ENCODE measurements at regions not wholly inside any gene's neighbourhood (a gene's known extent, or its start where the extent isn't known, plus 50 kb on each side); places are given as distances from the start of the nearest gene placed in this dataset.

DNA sequence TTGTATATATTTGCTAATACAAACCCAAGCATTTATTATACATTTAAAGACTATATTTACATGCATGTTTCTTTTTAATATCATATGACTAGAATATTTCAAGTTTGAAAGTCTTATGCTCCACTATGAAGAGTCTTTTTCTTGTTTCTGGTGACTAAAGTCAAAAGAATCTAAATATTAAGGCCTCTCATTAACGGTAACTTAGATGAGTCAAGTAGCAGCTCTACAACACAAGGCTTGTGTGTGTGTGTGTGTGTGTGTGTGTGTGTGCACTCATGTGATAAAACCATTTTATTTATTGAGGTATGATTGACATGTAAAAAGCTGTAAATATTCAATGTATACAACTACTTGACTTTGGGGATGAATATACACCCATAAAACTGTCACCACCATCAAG is 275.6 kb downstream of the TFAP2B start:
- TF ChIP-seq, protein P1, sequence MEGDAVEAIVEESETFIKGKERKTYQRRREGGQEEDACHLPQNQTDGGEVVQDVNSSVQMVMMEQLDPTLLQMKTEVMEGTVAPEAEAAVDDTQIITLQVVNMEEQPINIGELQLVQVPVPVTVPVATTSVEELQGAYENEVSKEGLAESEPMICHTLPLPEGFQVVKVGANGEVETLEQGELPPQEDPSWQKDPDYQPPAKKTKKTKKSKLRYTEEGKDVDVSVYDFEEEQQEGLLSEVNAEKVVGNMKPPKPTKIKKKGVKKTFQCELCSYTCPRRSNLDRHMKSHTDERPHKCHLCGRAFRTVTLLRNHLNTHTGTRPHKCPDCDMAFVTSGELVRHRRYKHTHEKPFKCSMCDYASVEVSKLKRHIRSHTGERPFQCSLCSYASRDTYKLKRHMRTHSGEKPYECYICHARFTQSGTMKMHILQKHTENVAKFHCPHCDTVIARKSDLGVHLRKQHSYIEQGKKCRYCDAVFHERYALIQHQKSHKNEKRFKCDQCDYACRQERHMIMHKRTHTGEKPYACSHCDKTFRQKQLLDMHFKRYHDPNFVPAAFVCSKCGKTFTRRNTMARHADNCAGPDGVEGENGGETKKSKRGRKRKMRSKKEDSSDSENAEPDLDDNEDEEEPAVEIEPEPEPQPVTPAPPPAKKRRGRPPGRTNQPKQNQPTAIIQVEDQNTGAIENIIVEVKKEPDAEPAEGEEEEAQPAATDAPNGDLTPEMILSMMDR (IDR thresholded peaks at IDR 0.05; ENCODE audit: low read depth, low read length), result no peak
- TF ChIP-seq POLR2A (IDR thresholded peaks at IDR 0.05; ENCODE audit: extremely low read depth, insufficient read length), result no peak
